Stomach (tissue), 4 donors: ENCODE measurements at regions not wholly inside any gene's neighbourhood (a gene's known extent, or its start where the extent isn't known, plus 50 kb on each side); places are given as distances from the start of the nearest gene placed in this dataset.

Experiments
- EP300 ChIP-seq: sonication (generic); formaldehyde crosslinking; IDR thresholded peaks from one replicate; pipeline ENCODE4 v1.6.1; 2017; ENCODE audit warnings: antibody characterized with exemption
- POLR2A ChIP-seq, 4 donors: fragments of 450-650 bp; IDR thresholded peaks; one replicate each; pipeline ENCODE4 v1.6.1; 2016; ENCODE audit warnings: antibody characterized with exemption in 4 of 4, control low read depth in 2 of 4, mild to moderate bottlenecking in 1 of 4, moderate library complexity in 1 of 4
- POLR2AphosphoS5 ChIP-seq, 3 donors: sonication (generic); formaldehyde crosslinking; IDR thresholded peaks; one replicate each; pipeline ENCODE4 v1.6.1; 2016; ENCODE audit warnings: antibody characterized with exemption in 3 of 3
- TF ChIP-seq, protein P1 (sequence below), 7 experiments: fragments of 450-650 bp in 4 of 7; fragments of 200-600 bp in 3 of 7; sonication (generic) in 3 of 7; IDR thresholded peaks; one replicate each; pipeline ENCODE4 v1.5.1; 2016 to 2019; ENCODE audit warnings: antibody characterized with exemption in 7 of 7, control low read depth in 2 of 7, mild to moderate bottlenecking in 1 of 7

DNA sequence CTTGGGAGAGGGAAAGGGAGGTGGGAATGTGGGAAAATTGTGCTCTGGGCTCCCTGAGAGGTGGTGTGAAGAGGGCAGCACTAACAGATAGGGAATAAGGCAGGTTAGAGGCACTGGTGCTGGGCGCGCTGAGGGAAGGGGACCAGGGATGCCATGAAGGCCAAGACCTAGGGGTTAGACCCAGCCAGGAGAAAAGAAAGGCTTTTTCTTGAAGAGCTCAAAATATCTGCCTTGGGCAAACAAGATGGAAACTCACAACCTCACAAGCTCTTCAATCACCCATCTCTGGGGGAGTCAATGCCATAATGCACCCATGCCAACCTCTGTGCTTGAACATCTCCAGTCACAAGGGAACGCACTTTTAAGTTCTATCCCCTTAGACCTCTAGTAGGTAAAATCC lies 363.6 kb upstream of the CHD6 start:
- TF ChIP-seq POLR2A (IDR thresholded peaks at IDR 0.05) (no peak), POLR2AphosphoS5 (IDR thresholded peaks at IDR 0.05) (no peak), EP300 (no peak)
- TF ChIP-seq, protein P1, sequence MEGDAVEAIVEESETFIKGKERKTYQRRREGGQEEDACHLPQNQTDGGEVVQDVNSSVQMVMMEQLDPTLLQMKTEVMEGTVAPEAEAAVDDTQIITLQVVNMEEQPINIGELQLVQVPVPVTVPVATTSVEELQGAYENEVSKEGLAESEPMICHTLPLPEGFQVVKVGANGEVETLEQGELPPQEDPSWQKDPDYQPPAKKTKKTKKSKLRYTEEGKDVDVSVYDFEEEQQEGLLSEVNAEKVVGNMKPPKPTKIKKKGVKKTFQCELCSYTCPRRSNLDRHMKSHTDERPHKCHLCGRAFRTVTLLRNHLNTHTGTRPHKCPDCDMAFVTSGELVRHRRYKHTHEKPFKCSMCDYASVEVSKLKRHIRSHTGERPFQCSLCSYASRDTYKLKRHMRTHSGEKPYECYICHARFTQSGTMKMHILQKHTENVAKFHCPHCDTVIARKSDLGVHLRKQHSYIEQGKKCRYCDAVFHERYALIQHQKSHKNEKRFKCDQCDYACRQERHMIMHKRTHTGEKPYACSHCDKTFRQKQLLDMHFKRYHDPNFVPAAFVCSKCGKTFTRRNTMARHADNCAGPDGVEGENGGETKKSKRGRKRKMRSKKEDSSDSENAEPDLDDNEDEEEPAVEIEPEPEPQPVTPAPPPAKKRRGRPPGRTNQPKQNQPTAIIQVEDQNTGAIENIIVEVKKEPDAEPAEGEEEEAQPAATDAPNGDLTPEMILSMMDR (IDR thresholded peaks at IDR 0.05): no peak
